ENCODE measurements at regions not wholly inside any gene's neighbourhood (a gene's known extent, or its start where the extent isn't known, plus 50 kb on each side); places are given as distances from the start of the nearest gene placed in this dataset.

DNA sequence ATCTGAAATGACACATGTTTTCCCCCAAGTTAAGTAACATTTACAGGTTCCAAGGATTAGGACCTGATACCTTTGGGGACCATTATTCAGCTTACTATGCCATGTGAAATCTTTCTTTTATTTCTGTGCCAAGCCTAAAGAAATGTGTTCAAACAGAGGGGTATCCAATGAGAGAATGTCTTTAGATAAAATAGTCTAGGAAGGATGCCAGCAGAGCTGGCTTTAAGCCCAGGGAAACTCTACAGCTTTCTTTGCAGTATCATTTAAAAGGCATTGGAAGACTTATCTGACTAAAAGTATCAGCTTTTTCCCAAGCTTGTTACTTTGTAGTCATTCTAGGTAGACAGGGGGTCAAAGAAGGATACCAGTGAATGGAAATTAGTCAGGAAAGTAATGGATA is 860.4 kb downstream of the PLA2G4A start:
- TF ChIP-seq, protein P1, sequence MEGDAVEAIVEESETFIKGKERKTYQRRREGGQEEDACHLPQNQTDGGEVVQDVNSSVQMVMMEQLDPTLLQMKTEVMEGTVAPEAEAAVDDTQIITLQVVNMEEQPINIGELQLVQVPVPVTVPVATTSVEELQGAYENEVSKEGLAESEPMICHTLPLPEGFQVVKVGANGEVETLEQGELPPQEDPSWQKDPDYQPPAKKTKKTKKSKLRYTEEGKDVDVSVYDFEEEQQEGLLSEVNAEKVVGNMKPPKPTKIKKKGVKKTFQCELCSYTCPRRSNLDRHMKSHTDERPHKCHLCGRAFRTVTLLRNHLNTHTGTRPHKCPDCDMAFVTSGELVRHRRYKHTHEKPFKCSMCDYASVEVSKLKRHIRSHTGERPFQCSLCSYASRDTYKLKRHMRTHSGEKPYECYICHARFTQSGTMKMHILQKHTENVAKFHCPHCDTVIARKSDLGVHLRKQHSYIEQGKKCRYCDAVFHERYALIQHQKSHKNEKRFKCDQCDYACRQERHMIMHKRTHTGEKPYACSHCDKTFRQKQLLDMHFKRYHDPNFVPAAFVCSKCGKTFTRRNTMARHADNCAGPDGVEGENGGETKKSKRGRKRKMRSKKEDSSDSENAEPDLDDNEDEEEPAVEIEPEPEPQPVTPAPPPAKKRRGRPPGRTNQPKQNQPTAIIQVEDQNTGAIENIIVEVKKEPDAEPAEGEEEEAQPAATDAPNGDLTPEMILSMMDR (IDR thresholded peaks at IDR 0.05): no peak
- TF ChIP-seq, protein P2, sequence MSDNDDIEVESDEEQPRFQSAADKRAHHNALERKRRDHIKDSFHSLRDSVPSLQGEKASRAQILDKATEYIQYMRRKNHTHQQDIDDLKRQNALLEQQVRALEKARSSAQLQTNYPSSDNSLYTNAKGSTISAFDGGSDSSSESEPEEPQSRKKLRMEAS (IDR thresholded peaks at IDR 0.05): no peak
- TF ChIP-seq MAFK (IDR thresholded peaks at IDR 0.05; ENCODE audit: partially characterized antibody) (no peak), RAD21 (conservative IDR thresholded peaks at IDR 0.05 in 1 of 2, IDR thresholded peaks at IDR 0.05 in 1 of 2) (no peak), POLR2A (IDR thresholded peaks at IDR 0.05; ENCODE audit: low read length) (no peak), TFCP2L1 (CRISPR knock-in tag; IDR thresholded peaks at IDR 0.05) (no peak), SMC3 (IDR thresholded peaks at IDR 0.05) (no peak), ESRRA (IDR thresholded peaks at IDR 0.05; ENCODE audit: borderline replicate concordance, low read length) (no peak)

Measured in A549 (cell line).